OCI-LY1 (cell line): ENCODE measurements at regions not wholly inside any gene's neighbourhood (a gene's known extent, or its start where the extent isn't known, plus 50 kb on each side); places are given as distances from the start of the nearest gene placed in this dataset.

Source experiments
- H2AFZ ChIP-seq: fragments of 200-600 bp; sonication (generic), shearing (Covaris generic); 2 replicates; pipeline ENCODE4 v1.6.0; 2014; ENCODE audit warnings: antibody characterized with exemption, mild to moderate bottlenecking, low read length
- H3F3A ChIP-seq: fragments of 200-600 bp; sonication (generic), shearing (Covaris generic); 2 replicates; pipeline ENCODE4 v1.6.0; 2014; ENCODE audit warnings: mild to moderate bottlenecking, antibody characterized with exemption, low read length, moderate library complexity; ENCODE audit not compliant: insufficient read depth
- H3K27ac ChIP-seq: fragments of 200-600 bp; sonication (generic); 2 replicates; pipeline ENCODE4 v1.5.1; 2014; ENCODE audit warnings: low read length, mixed run types, mild to moderate bottlenecking, low read depth; ENCODE audit not compliant: poor library complexity, severe bottlenecking
- H3K27me3 ChIP-seq: fragments of 200-600 bp; sonication (generic); 2 replicates; pipeline ENCODE4 v1.6.0; 2014; ENCODE audit warnings: antibody characterized with exemption, mild to moderate bottlenecking, low read length, moderate library complexity; ENCODE audit not compliant: insufficient read depth
- H3K36me3 ChIP-seq: fragments of 200-600 bp; sonication (generic); 2 replicates; pipeline ENCODE4 v1.6.1; 2014; ENCODE audit warnings: mild to moderate bottlenecking, antibody characterized with exemption, low read length, moderate library complexity, mixed read lengths; ENCODE audit not compliant: insufficient read depth
- H3K4me1 ChIP-seq: fragments of 200-600 bp; sonication (generic); 2 replicates; pipeline ENCODE4 v1.5.1; 2014; ENCODE audit warnings: mild to moderate bottlenecking, low read length, moderate library complexity; ENCODE audit not compliant: insufficient read depth, severe bottlenecking
- H3K4me2 ChIP-seq: fragments of 200-600 bp; sonication (generic), shearing (Covaris generic); 2 replicates; pipeline ENCODE4 v1.6.1; 2014; ENCODE audit warnings: low read length
- H3K4me3 ChIP-seq: fragments of 200-600 bp; sonication (generic); 2 replicates; pipeline ENCODE4 v1.5.1; 2014; ENCODE audit warnings: low read length, low read depth, mild to moderate bottlenecking, mixed read lengths; ENCODE audit not compliant: poor library complexity, severe bottlenecking
- H3K79me2 ChIP-seq: fragments of 200-600 bp; shearing (Covaris generic); 2 replicates; pipeline ENCODE4 v1.6.1; 2016; ENCODE audit warnings: mixed run types, low read length, mixed read lengths; ENCODE audit not compliant: insufficient read depth
- H3K9ac ChIP-seq: fragments of 200-600 bp; sonication (generic), shearing (Covaris generic); 2 replicates; pipeline ENCODE4 v1.6.1; 2014; ENCODE audit warnings: mild to moderate bottlenecking, low read length, mixed read lengths
- H3K9me2 ChIP-seq: fragments of 200-600 bp; sonication (generic), shearing (Covaris generic); 2 replicates; pipeline ENCODE4 v1.6.1; 2014; ENCODE audit warnings: low read depth, mild to moderate bottlenecking, low read length, mixed read lengths
- H3K9me3 ChIP-seq: fragments of 200-600 bp; shearing (Covaris generic); 2 replicates; pipeline ENCODE4 v1.6.1; 2014; ENCODE audit warnings: low read length, mixed read lengths
- H4K20me1 ChIP-seq: fragments of 200-600 bp; sonication (generic), shearing (Covaris generic); 2 replicates; pipeline ENCODE4 v1.6.0; 2016; ENCODE audit warnings: mild to moderate bottlenecking, low read length; ENCODE audit not compliant: insufficient read depth
- EZH2 ChIP-seq: fragments of 200-600 bp; sonication (generic), shearing (Covaris generic); IDR thresholded peaks from 2 replicates; pipeline ENCODE4 v1.8.0; 2017; ENCODE audit warnings: borderline replicate concordance, mixed run types, mild to moderate bottlenecking, antibody characterized with exemption, low read length, moderate library complexity, mixed read lengths
- TF ChIP-seq, protein P1 (sequence below): fragments of 200-600 bp; sonication (generic), shearing (Covaris generic); IDR thresholded peaks from 2 replicates; pipeline ENCODE4 v1.5.1; 2017; ENCODE audit warnings: mild to moderate bottlenecking, antibody characterized with exemption, low read length, moderate library complexity, mixed read lengths

DNA sequence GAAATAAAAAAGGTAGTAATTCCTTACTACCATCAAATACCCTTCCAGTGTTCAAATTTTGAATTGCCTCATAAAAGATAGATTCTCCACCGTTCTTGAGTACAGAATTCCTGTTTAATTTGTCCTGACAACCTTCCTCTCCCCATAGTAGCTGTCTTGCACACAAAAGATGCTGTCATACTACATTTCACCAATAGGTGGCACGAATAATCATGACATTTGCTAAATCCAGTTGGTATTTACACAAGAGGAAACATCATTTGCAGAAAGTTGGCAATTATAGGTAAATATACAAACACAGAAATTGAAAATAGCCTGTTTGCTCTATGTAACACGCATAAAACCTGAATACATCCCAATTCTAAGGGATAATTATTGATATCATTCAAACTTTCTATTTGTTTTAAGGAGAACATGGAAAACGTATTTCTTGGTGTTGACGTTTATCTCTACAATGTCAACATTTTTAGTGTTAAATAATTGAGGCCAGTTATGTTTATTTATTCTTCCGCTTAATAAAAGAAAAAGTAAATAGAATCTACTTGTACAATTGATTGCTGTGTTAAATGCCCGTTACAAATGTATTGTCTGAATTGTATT, 58.3 kb upstream of the CLDN10 start:
- no peak for TF ChIP-seq EZH2
- TF ChIP-seq, protein P1, sequence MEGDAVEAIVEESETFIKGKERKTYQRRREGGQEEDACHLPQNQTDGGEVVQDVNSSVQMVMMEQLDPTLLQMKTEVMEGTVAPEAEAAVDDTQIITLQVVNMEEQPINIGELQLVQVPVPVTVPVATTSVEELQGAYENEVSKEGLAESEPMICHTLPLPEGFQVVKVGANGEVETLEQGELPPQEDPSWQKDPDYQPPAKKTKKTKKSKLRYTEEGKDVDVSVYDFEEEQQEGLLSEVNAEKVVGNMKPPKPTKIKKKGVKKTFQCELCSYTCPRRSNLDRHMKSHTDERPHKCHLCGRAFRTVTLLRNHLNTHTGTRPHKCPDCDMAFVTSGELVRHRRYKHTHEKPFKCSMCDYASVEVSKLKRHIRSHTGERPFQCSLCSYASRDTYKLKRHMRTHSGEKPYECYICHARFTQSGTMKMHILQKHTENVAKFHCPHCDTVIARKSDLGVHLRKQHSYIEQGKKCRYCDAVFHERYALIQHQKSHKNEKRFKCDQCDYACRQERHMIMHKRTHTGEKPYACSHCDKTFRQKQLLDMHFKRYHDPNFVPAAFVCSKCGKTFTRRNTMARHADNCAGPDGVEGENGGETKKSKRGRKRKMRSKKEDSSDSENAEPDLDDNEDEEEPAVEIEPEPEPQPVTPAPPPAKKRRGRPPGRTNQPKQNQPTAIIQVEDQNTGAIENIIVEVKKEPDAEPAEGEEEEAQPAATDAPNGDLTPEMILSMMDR: peak; percentile 89
- Histone ChIP-seq H3K36me3 (no peaks in the 10 kb centered on the region), H3F3A (no peaks in the 10 kb centered on the region), H2AFZ (no peak overlapping the region), H3K79me2 (no peaks in the 10 kb centered on the region), H3K9me3 (no peaks in the 10 kb centered on the region), H4K20me1 (no peaks in the 10 kb centered on the region), H3K4me3 (no peak overlapping the region), H3K9ac (no peak overlapping the region), H3K4me2 (no peak overlapping the region), H3K27ac (no peak overlapping the region), H3K4me1 (no peaks in the 10 kb centered on the region), H3K27me3 (no peaks in the 10 kb centered on the region), H3K9me2 (no peaks in the 10 kb centered on the region)

DNA sequence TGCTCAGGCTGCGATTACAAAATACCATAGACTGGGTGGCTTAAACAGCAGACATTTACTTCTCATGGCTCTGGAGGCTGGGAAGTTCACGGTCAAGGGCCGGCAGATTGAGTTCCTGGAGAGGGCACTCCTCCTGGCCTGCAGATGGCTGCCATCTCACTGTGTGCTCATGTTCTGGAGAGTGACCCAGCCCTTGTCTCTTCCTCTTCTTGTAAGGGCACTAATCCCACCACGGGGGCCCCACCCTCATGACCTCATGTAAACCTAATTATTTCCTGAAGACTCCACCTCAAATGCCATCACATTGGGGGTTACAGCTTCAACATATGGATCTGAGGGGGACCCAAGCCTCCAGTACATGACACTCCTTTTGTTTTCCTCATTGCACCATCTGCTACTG, 56.0 kb upstream of the CLDN10 start:
- no peaks in the 10 kb centered on the region; the same call in 1 of the 2 replicates for H3K9me3 ChIP-seq
- no peaks in the 10 kb centered on the region for H3F3A ChIP-seq
- H3K4me3 ChIP-seq: no peak overlapping the region

DNA sequence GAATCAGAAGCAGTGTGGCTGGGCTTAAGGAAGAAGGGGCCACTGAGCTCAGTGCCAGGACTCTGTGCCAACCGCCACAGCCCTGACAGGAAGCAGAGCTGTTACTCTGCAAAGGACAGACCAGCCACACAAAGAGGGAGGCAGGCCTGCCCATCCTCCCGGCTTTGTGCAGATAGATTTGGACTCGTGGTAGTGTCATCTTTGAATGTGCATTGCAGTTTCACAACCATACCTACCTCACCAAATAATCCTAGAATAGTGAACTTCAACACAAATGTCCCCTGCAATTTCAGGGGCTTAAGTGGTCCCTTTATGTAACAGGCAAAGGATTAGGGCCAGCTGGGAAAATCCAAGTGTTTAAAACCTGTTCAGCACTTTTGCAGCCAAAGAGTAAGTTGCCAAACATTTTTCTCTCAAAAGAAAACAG, 55.1 kb upstream of the CLDN10 start:
- H3K4me1 ChIP-seq: no peaks in the 10 kb centered on the region
- no peak overlapping the region for H3K9ac ChIP-seq
- TF ChIP-seq EZH2: no peak
- TF ChIP-seq, protein P1: no peak
- no peaks in the 10 kb centered on the region for H3K36me3 ChIP-seq
- no peaks in the 10 kb centered on the region for H4K20me1 ChIP-seq
- no peak overlapping the region for H2AFZ ChIP-seq
- no peaks in the 10 kb centered on the region for H3F3A ChIP-seq
- no peaks in the 10 kb centered on the region for H3K9me2 ChIP-seq
- no peak overlapping the region for H3K27ac ChIP-seq
- H3K27me3 ChIP-seq: peaks cover 3% of the 10 kb centered on the region; the same call in 1 of the 2 replicates
- no peak overlapping the region for H3K4me2 ChIP-seq
- no peaks in the 10 kb centered on the region for H3K79me2 ChIP-seq
- H3K4me3 ChIP-seq: no peak overlapping the region
- peaks cover 5% of the 10 kb centered on the region; the same call in 1 of the 2 replicates for H3K9me3 ChIP-seq

More for the DNA sequence above, 56.0 kb upstream of the CLDN10 start:
- Histone ChIP-seq H3K36me3 (no peaks in the 10 kb centered on the region), H3K79me2 (no peaks in the 10 kb centered on the region), H3K9me2 (no peaks in the 10 kb centered on the region), H2AFZ (no peak overlapping the region), H3K27me3 (peaks cover 3% of the 10 kb centered on the region; the same call in 1 of the 2 replicates), H3K4me2 (no peak overlapping the region), H3K9ac (no peak overlapping the region), H4K20me1 (no peaks in the 10 kb centered on the region), H3K27ac (no peak overlapping the region), H3K4me1 (no peaks in the 10 kb centered on the region)
- TF ChIP-seq, protein P1: no peak
- TF ChIP-seq EZH2: no peak
